SU-DHL-6 (cell line): ENCODE measurements at regions not wholly inside any gene's neighbourhood (a gene's known extent, or its start where the extent isn't known, plus 50 kb on each side); places are given as distances from the start of the nearest gene placed in this dataset.

Experiments
- H2AFZ ChIP-seq: fragments of 200-600 bp; sonication (generic); 2 replicates; pipeline ENCODE4 v1.6.1; 2014; ENCODE audit warnings: low read depth, mild to moderate bottlenecking, moderate library complexity, mixed read lengths, antibody characterized with exemption, low read length; ENCODE audit not compliant: severe bottlenecking
- H3F3A ChIP-seq: fragments of 200-600 bp; shearing (Covaris generic); 2 replicates; pipeline ENCODE4 v1.6.0; 2016; ENCODE audit warnings: antibody characterized with exemption, mild to moderate bottlenecking; ENCODE audit not compliant: insufficient read depth
- H3K27ac ChIP-seq: fragments of 200-600 bp; sonication (generic); 2 replicates; pipeline ENCODE4 v1.5.1; 2016; ENCODE audit warnings: low read depth, mild to moderate bottlenecking, low read length, moderate library complexity, mixed read lengths
- H3K27me3 ChIP-seq: fragments of 200-600 bp; sonication (generic), shearing (Covaris generic); 2 replicates; pipeline ENCODE4 v1.6.0; 2014; ENCODE audit warnings: mild to moderate bottlenecking, low read length
- H3K36me3 ChIP-seq: fragments of 200-600 bp; sonication (generic); 2 replicates; pipeline ENCODE4 v1.6.1; 2014; ENCODE audit warnings: mild to moderate bottlenecking, low read length, mixed read lengths
- H3K4me2 ChIP-seq: fragments of 300-600, 200-600 bp; shearing (Covaris generic), sonication (generic); 2 replicates; pipeline ENCODE4 v1.6.0; 2014; ENCODE audit warnings: low read length, low read depth, mild to moderate bottlenecking; ENCODE audit not compliant: poor library complexity, severe bottlenecking
- H3K4me3 ChIP-seq: fragments of 200-600 bp; sonication (generic); 2 replicates; pipeline ENCODE4 v1.5.1; 2014; ENCODE audit warnings: antibody characterized with exemption, low read length, mild to moderate bottlenecking, mixed read lengths; ENCODE audit not compliant: insufficient read depth, poor library complexity, severe bottlenecking
- H3K79me2 ChIP-seq: fragments of 200-600 bp; sonication (generic); 2 replicates; pipeline ENCODE4 v1.6.1; 2014; ENCODE audit warnings: mild to moderate bottlenecking, low read length, moderate library complexity; ENCODE audit not compliant: insufficient read depth
- H3K9ac ChIP-seq: fragments of 200-600 bp; sonication (generic); 2 replicates; pipeline ENCODE4 v1.7.0; 2014; ENCODE audit warnings: mild to moderate bottlenecking, low read length
- H3K9me2 ChIP-seq: fragments of 200-600 bp; sonication (generic); replicated peaks from 2 replicates; pipeline ENCODE4 v1.6.1; 2014; ENCODE audit warnings: low read length; ENCODE audit not compliant: insufficient read depth
- H3K9me3 ChIP-seq: fragments of 200-600 bp; sonication (generic); 2 replicates; pipeline ENCODE4 v1.6.1; 2014; ENCODE audit warnings: low read length, mixed read lengths; ENCODE audit not compliant: insufficient read depth
- H4K20me1 ChIP-seq: fragments of 200-600 bp; sonication (generic); 2 replicates; pipeline ENCODE4 v1.6.1; 2014; ENCODE audit warnings: low read depth, mild to moderate bottlenecking, antibody characterized with exemption, low read length, moderate library complexity, mixed read lengths
- CTCF ChIP-seq: fragments of 200-600 bp; sonication (generic); IDR thresholded peaks from one replicate; pipeline ENCODE4 v1.5.1; 2017; ENCODE audit warnings: antibody characterized with exemption, mild to moderate bottlenecking, low read length, moderate library complexity; ENCODE audit not compliant: insufficient read depth, poor library complexity, severe bottlenecking
- EZH2phosphoT487 ChIP-seq: fragments of 200-600 bp; sonication (generic), shearing (Covaris generic); conservative IDR thresholded peaks from 2 replicates; pipeline ENCODE4 v1.6.1; 2018; ENCODE audit warnings: mild to moderate bottlenecking, antibody characterized with exemption, low read length, moderate library complexity, mixed read lengths

DNA sequence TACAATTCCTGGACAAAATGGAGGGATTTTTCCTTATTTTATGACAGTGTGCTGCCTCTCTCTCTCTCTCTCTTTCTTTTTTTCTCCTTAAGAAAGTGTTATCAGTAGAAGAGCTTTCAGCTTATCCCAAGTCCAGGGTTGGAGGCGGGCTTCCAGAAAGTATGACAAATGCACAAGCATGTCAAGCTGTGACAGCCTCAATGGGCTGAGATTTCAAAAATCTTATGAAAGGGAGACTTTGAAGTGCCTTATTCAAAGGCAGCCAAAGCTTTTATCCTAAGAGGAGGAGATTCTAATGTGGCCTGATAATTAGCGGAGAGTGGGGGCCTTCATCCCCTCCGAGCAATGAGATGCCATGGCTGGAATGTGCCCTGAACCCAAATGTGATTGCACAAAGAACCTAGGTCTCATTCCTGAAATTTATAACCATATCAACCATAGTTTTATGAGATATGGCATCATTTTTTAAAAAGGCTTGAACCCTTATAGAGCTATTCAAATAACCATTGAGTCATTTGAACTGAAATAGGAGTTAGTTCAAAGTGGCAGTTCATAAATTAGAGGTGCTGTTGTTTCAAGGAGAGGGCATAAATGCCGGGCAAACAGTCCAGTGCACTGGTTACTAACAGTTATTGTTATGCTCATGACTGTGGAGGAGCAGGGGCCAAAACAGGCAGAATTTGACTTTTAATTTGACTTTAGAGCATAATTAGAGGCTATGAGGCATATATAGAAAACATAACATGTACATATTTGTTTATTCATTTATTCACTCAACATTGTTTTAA is 261.6 kb upstream of the THRB start:
- no peak overlapping the region for H2AFZ ChIP-seq
- H3K9me3 ChIP-seq = no peaks in the 10 kb centered on the region
- H3K4me3 ChIP-seq = no peak overlapping the region
- no peak overlapping the region for H3K27ac ChIP-seq
- H3K9me2 ChIP-seq = no peaks in the 10 kb centered on the region
- TF ChIP-seq CTCF (no peak), EZH2phosphoT487 (no peak)
- no peaks in the 10 kb centered on the region for H3K79me2 ChIP-seq
- H3F3A ChIP-seq = no peaks in the 10 kb centered on the region
- H4K20me1 ChIP-seq = no peaks in the 10 kb centered on the region
- H3K36me3 ChIP-seq = no peaks in the 10 kb centered on the region
- no peaks in the 10 kb centered on the region for H3K27me3 ChIP-seq
- no peak overlapping the region for H3K9ac ChIP-seq
- no peak overlapping the region for H3K4me2 ChIP-seq

GRCh38 chr3:24763393-24763792 is 268.7 kb upstream of the THRB start:
- Histone ChIP-seq H2AFZ (no peak overlapping the region), H4K20me1 (no peaks in the 10 kb centered on the region), H3K4me3 (no peak overlapping the region), H3K79me2 (no peaks in the 10 kb centered on the region), H3K9me3 (no peaks in the 10 kb centered on the region), H3K36me3 (no peaks in the 10 kb centered on the region), H3K9ac (no peak overlapping the region), H3K9me2 (no peaks in the 10 kb centered on the region), H3K27me3 (no peaks in the 10 kb centered on the region), H3F3A (no peaks in the 10 kb centered on the region), H3K27ac (no peak overlapping the region), H3K4me2 (no peak overlapping the region)
- no peak for TF ChIP-seq EZH2phosphoT487
- TF ChIP-seq CTCF = no peak

GRCh38 chr3:24764236-24764915 is 269.7 kb upstream of the THRB start:
- no peak overlapping the region for H2AFZ ChIP-seq
- no peaks in the 10 kb centered on the region; the same call in 1 of the 2 replicates for H4K20me1 ChIP-seq
- H3K9me3 ChIP-seq = no peaks in the 10 kb centered on the region
- no peak overlapping the region for H3K4me2 ChIP-seq
- H3K4me3 ChIP-seq = no peak overlapping the region
- H3K27me3 ChIP-seq = no peaks in the 10 kb centered on the region
- no peaks in the 10 kb centered on the region for H3K79me2 ChIP-seq
- H3F3A ChIP-seq = no peaks in the 10 kb centered on the region
- H3K36me3 ChIP-seq = no peaks in the 10 kb centered on the region
- no peaks in the 10 kb centered on the region for H3K9me2 ChIP-seq
- TF ChIP-seq EZH2phosphoT487 (no peak), CTCF (no peak)
- no peak overlapping the region for H3K27ac ChIP-seq
- no peak overlapping the region for H3K9ac ChIP-seq
